MG63 (cell line): ENCODE measurements at regions not wholly inside any gene's neighbourhood (a gene's known extent, or its start where the extent isn't known, plus 50 kb on each side); places are given as distances from the start of the nearest gene placed in this dataset.

Experiments
- DNase-seq: peaks from one replicate; pipeline ENCODE4 v3.0.0-alpha.2; 2020
- H3K27me3 ChIP-seq: fragments of 250-450 bp; sonication (Bioruptor Pico); 2 replicates; pipeline ENCODE4 v1.5.1; 2020; ENCODE audit warnings: mild to moderate bottlenecking, moderate library complexity
- H3K36me3 ChIP-seq: fragments of 250-450 bp; sonication (Bioruptor Pico); 2 replicates; pipeline ENCODE4 v1.5.1; 2020; ENCODE audit warnings: mild to moderate bottlenecking, moderate library complexity
- H3K4me3 ChIP-seq: fragments of 250-450 bp; sonication (Bioruptor Pico); 2 replicates; pipeline ENCODE4 v1.5.1; 2020; ENCODE audit warnings: mild to moderate bottlenecking, moderate library complexity
- H3K9me3 ChIP-seq: fragments of 250-450 bp; sonication (Bioruptor Pico); 2 replicates; pipeline ENCODE4 v1.5.1; 2020; ENCODE audit warnings: mild to moderate bottlenecking, moderate library complexity

DNA sequence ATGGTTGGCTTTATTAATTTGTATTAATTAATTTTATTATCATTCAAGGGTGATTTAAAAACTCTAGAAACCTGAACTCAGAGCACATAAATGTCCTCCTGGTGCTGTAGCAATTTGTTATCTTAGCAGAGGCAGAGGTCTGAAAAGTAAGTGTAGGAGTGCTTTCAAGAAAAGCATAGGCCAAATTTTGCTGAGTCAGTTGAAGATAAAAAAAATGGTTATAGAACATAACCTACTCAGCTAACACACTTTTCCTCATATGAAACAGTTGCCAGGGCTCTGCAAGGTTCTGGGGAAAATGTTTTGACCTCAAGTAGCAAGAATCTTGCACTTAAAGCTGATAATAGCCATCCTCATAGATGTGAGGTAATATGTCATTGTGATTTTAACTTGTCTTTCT lies 53.5 kb upstream of the CHODL start:
- Histone ChIP-seq H3K36me3 (no peaks in the 10 kb centered on the region), H3K27me3 (no peaks in the 10 kb centered on the region), H3K4me3 (no peak overlapping the region), H3K9me3 (no peaks in the 10 kb centered on the region)
- DNase-seq: no peak

DNA sequence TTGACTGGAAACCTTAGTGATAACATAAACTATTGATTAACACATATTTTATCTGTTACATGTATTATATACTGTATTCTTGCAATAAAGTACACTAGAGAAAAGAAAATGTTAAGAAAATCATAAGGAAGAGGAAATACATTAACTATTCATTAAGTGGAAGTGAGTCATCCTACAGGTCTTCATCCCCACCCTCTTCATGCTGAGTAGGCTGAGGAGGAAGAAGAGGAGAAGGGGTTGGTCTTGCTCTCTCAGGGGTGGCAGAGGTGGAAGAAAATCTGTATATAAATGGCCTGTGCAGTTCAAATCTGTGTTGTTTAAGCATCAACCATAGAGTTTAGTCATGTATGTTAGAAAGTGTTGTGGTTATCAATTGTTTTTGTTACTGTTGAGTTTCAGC lies 66.1 kb upstream of the CHODL start:
- H3K36me3 ChIP-seq: no peaks in the 10 kb centered on the region
- no peaks in the 10 kb centered on the region for H3K27me3 ChIP-seq
- H3K4me3 ChIP-seq: no peak overlapping the region
- no peaks in the 10 kb centered on the region for H3K9me3 ChIP-seq
- no peak for DNase-seq

DNA sequence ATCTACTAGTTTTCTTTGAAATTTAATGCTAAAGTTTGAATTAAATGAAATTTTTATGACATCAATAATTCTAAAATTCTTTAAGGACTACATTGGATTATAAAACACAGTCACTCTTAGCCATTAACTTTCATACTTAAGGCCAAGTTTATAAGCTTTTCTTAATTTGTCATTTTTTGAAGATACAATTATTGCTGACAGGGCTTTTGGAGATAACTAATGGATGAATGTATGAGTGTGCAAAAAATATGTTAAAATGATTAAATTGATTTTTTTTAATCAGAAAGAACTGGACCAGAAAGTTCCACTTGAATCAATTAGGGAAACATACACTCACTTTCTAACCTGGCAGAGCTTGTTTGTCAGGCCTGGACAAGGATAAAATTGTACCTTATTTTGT lies 70.3 kb upstream of the CHODL start:
- Histone ChIP-seq H3K36me3 (no peaks in the 10 kb centered on the region), H3K9me3 (no peaks in the 10 kb centered on the region; the same call in 1 of the 2 replicates), H3K4me3 (no peak overlapping the region), H3K27me3 (no peaks in the 10 kb centered on the region)
- DNase-seq: no peak

DNA sequence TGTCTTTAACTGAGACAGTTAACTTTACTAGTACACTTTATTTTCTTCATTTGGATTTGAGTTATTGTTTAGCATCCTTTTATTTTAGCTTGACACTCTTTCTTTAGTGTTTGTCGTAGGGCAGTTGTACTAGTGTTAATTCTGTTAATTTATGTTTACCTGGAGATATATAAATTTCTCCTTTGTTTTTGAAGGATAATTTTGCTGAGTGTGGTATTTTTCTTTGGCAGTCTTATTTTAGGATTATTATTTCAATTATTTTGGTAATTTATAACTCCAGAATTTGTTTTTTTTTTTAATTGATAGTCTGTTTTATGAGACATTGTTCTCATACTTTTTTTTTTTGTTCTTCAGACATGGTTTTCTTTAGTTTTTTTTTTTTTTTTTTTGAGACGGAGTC lies 73.8 kb upstream of the CHODL start:
- Histone ChIP-seq H3K9me3 (no peaks in the 10 kb centered on the region; the same call in 1 of the 2 replicates), H3K27me3 (no peaks in the 10 kb centered on the region), H3K4me3 (no peak overlapping the region), H3K36me3 (no peaks in the 10 kb centered on the region)
- no peak for DNase-seq

DNA sequence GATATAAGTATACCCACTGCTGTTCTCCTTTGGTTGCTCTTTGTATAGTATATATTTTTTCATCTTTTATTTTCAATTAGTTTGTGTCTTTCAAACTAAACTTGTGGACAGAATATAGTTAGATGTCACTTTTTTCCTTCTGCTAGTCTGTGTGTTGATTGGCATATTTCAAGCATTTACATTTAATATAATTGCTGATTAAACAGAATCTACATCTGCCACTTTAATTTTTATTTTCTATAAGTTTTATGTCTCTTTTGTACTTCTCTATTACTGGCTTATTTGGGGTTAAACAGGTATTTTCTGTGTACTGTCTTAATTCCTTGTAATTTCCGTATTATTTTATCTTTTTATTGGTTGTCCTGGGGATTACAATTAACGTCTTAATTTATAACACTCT lies 74.4 kb upstream of the CHODL start:
- Histone ChIP-seq H3K27me3 (no peaks in the 10 kb centered on the region), H3K9me3 (no peaks in the 10 kb centered on the region; the same call in 1 of the 2 replicates), H3K4me3 (no peak overlapping the region), H3K36me3 (no peaks in the 10 kb centered on the region)
- no peak for DNase-seq

DNA sequence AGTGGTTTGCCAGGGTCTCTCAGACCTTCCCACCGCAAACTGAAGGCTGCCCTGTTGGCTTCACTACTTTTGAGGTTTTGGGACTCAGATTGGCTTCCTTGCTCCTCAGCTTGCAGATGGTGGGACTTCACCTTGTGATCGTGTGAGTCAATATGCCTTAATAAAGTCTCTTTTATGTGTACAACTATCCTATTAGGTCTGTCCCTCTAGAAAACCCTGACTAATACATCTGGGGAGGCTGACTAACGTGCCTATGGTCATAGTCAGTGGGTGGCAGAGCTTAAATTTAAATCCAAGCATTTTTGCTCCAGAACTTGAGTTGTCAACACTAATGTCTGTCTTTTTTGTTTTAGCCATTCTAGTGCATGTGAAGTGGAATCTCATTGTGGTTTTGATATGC lies 76.5 kb upstream of the CHODL start:
- DNase-seq: no peak
- Histone ChIP-seq H3K36me3 (no peaks in the 10 kb centered on the region), H3K4me3 (no peak overlapping the region), H3K9me3 (no peaks in the 10 kb centered on the region; the same call in 1 of the 2 replicates), H3K27me3 (no peaks in the 10 kb centered on the region; the same call in 1 of the 2 replicates)

DNA sequence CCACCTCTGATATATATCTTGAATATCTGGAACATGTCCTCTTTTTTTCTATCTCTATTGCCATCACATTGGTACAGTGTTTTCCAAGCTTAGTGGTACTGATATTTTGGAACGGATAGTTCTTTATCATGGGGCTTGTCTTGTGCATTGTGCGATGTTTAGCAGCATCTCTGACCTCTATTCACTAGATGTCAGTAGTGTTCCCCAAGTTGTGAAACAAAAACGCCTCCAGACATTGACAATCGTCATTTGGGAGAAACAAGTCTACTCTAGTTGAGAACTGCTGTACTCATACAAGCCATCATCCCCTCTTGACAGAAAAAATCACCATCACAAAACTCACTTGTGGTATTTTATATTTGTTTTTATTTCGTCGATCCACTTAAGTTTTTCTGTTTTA lies 79.7 kb upstream of the CHODL start:
- Histone ChIP-seq H3K4me3 (no peak overlapping the region), H3K36me3 (no peaks in the 10 kb centered on the region), H3K9me3 (no peaks in the 10 kb centered on the region), H3K27me3 (no peaks in the 10 kb centered on the region; the same call in 1 of the 2 replicates)
- DNase-seq: no peak

DNA sequence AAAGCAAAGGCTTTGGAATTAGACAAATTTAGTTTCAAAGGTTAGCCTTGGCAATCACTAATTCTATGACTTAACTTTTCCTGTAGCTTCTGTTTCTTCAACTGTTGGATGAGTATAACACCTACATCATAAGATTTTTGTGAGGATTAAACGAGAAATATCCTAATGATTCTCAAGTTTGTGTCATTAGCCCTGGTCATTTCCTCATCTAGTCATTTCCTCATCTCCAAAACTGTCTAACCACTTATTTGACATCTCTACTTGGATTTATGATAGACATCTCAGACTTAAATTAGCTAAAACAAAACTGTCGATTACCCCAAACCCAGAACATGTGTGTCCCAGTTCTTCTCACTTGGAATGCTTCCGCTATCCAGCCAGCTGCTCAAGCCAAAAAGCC lies 80.2 kb upstream of the CHODL start:
- Histone ChIP-seq H3K36me3 (no peaks in the 10 kb centered on the region), H3K4me3 (no peak overlapping the region), H3K9me3 (no peaks in the 10 kb centered on the region), H3K27me3 (no peaks in the 10 kb centered on the region; the same call in 1 of the 2 replicates)
- no peak for DNase-seq

DNA sequence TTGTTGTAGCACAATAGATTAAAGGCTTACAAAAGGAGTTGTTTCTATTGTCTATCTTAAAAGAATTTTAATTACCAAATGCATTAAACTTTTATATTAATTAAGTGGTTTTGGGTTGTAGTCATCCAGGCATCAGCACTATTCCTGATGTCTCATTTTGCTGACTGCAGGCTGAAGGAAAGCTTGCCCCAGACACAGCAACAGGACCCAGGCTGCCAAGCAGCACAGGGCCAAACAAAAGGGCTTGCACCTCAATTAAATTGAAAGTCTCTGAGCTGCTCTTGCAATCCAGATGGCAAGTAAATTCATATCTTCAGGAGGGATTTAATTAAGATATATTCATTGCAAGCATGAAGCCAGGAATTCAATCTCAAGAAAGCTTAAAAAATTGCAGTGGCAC lies 80.7 kb upstream of the CHODL start:
- no peak for DNase-seq
- Histone ChIP-seq H3K27me3 (no peaks in the 10 kb centered on the region; the same call in 1 of the 2 replicates), H3K9me3 (no peaks in the 10 kb centered on the region), H3K36me3 (no peaks in the 10 kb centered on the region), H3K4me3 (no peak overlapping the region)

DNA sequence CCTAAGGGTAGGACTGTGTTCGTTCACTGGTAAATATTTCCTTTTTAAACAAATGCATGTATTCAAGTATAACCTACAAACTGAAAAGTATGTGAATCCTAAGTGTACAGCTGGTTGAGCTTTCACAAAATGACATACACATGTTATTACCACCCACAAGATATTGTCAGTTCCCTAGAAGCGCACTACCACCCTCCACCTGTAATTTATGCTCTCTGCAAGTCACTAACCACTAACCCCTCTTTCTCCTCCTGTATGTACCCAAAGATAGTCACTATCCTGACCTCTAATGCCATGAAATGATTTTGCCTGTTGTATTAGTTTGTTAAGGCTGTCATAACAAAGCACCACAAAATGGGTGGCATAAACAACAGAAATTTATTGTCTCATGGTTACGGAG lies 82.8 kb upstream of the CHODL start:
- H3K9me3 ChIP-seq: no peaks in the 10 kb centered on the region
- no peaks in the 10 kb centered on the region; the same call in 1 of the 2 replicates for H3K27me3 ChIP-seq
- H3K4me3 ChIP-seq: no peak overlapping the region
- DNase-seq: no peak
- no peaks in the 10 kb centered on the region for H3K36me3 ChIP-seq

DNA sequence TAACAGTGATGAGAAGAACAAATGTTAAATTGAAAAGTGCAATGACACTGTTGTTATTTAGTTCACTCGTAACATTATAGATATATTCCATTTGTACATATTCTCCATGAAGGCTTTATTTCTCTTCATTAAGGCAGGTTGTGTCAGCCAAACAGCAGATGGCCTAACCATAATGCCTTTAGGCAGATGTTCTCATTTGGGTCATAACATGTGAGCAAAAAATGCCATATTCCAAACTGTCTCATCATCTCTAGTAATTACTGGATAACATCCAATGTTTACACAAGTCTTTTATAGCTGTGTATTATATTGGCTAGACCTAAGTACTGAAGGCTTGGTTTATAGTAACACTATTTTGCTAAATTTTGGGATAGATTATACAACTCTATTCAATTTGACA lies 87.2 kb upstream of the CHODL start:
- H3K4me3 ChIP-seq: no peak overlapping the region
- no peaks in the 10 kb centered on the region for H3K9me3 ChIP-seq
- no peaks in the 10 kb centered on the region for H3K36me3 ChIP-seq
- no peak for DNase-seq
- H3K27me3 ChIP-seq: no peaks in the 10 kb centered on the region

DNA sequence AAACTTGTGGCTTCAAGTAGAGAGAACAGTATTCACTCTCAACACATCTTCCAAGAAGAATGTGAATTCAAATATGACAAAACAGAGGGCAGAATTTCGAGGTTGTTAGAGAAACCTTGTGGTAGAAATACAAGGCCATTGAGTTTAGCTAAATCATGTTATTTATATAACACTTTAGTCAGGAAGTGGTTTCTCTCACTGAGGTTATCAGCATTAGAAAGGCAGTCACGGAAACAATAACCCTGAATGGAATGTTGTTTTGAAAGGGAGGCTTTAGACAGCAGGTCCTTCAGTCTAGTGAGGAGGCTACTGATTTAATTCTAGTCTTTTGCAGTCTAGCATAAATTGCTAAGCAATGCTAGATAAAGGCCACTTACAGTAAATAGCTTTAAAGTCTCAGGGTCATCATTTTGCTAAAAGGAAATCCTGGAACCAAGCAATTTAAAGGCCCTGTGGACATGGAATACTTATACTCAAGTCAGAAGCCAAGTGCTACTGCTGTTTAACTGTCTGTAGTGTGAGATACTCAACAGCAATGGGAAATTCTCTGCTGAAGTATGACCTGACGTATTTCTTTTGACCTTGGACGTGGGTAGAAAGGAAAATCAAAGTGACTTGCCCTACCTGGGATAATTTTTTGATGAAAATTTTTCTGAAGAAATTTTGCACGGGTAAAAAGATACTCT lies 89.0 kb upstream of the CHODL start:
- H3K36me3 ChIP-seq: no peaks in the 10 kb centered on the region

DNA sequence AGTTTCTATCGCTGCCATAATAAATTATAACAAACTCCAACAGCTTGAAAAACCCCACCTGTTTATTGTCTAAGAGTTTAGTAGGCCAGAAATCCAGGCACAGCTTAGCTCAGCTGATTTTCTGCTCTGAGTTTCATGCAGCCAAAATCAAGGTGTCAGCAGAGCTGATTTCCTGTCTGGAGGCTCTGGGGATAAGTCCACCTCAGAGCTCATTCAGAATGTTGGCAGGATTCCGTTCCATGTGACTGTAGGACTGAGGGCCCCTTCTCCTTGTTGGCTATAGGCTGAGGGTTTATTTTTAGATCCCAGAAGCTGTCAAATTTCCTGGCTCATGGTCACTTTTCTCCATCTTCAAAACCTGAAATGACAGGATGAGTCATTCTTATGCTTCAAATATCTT lies 91.6 kb upstream of the CHODL start:
- Histone ChIP-seq H3K27me3 (no peaks in the 10 kb centered on the region), H3K4me3 (no peak overlapping the region), H3K9me3 (no peaks in the 10 kb centered on the region), H3K36me3 (no peaks in the 10 kb centered on the region)
- peak; percentile 8 for DNase-seq

More for the DNA sequence above, 89.0 kb upstream of the CHODL start:
- no peak for DNase-seq
- Histone ChIP-seq H3K4me3 (no peak overlapping the region), H3K9me3 (no peaks in the 10 kb centered on the region), H3K27me3 (no peaks in the 10 kb centered on the region)

DNA sequence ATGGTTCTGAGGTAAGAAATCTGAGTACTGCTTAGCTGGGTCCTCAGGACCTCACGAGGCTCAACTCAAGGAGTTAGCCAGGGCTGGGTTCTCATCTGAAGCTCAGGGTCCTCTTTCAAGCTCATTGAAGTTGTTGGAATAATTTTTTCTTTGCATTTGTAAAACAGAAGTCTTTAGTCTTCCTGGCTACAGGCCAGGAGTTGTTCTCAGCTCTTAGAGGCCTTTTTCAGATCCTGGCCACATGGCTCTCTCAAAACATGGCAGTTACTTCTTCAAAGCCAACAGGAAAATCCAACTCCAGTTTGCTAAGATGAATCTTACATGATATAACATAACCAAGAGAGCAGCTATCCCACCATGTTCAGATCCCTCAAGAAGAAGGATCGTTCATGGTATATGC lies 92.3 kb upstream of the CHODL start:
- DNase-seq: no peak
- Histone ChIP-seq H3K27me3 (no peaks in the 10 kb centered on the region), H3K36me3 (no peaks in the 10 kb centered on the region), H3K9me3 (no peaks in the 10 kb centered on the region), H3K4me3 (no peak overlapping the region)

DNA sequence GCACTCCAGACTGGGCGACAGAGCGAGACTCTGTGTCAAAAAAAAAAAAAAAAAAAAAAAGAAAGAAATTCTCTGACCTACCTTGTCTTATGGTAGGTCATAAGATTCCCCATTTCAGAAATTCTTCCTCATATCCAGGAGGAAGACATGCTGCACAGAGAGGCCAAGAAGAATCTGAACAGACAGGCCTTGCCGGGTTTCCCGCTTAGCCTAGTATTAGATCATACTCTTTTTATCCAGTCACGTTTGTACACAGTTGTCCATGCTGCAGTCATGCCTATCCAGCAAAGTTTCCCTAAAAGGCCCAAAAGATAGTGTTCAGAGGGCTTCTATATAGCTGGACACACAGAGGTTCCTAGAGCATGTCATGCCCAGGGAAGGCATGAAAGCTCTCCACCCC lies 93.6 kb upstream of the CHODL start:
- DNase-seq: no peak
- Histone ChIP-seq H3K4me3 (no peak overlapping the region), H3K27me3 (no peaks in the 10 kb centered on the region), H3K9me3 (no peaks in the 10 kb centered on the region), H3K36me3 (no peaks in the 10 kb centered on the region)

DNA sequence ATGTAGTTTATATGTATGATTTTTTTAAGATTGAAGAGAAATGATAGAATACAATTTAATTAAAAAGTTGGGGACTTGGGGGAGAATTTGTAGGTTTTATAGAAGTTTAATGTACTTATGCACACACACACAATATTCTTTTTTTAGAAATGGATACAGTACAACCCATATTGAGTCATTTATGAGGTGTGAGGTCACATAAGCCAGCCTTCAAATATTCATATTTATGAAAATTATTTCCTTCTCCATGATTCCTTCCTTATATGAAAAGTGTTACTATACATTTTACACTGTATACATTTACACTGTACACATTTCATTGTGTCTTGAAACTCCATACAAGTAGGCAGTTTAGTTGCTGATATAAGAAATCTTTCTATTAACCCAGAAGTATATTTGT lies 96.2 kb upstream of the CHODL start:
- no peak overlapping the region for H3K4me3 ChIP-seq
- no peaks in the 10 kb centered on the region for H3K36me3 ChIP-seq
- no peaks in the 10 kb centered on the region for H3K9me3 ChIP-seq
- DNase-seq: no peak
- no peaks in the 10 kb centered on the region for H3K27me3 ChIP-seq

DNA sequence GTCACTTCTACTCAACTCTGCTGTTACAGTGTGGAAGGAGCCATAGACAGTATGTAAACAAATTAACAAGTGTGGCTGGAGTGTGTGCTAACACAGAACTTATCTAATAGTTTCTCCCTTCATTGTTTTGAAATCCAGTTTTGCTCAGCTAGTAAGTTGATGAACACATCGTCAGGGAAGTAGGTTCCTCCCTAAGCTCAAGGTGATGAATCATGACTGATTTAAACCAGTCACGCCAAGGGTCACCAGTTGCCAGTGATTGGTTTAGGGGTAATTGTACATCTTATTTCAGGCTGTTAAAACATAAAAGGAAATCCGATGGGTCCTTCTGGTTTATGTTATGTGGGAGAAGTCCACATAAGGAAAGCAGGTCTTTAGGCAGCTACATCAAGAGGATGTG lies 97.0 kb upstream of the CHODL start:
- H3K27me3 ChIP-seq: no peaks in the 10 kb centered on the region

DNA sequence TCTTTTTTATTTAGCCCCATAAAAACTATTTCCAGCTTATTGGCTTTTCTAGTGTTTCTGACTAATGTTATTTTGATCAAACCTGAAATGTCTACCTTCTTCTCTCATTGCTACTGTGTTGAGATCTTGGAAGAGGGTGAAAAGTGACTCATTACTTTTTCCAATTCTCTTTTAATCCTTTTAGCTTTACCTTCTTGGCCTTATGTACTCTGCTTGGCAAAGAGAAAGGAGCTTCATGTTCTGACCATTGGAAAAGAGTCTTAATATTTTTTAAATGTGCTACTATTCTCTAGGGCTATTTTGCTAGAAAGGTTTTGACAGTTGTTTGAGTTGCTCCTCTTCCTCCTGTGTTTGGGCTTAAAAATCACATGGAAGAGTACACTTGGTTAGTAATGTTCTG lies 97.8 kb upstream of the CHODL start:
- Histone ChIP-seq H3K27me3 (no peaks in the 10 kb centered on the region), H3K9me3 (no peaks in the 10 kb centered on the region), H3K4me3 (no peak overlapping the region), H3K36me3 (no peaks in the 10 kb centered on the region)
- no peak for DNase-seq

More for the DNA sequence above, 97.0 kb upstream of the CHODL start:
- no peak for DNase-seq
- H3K4me3 ChIP-seq: no peak overlapping the region
- no peaks in the 10 kb centered on the region for H3K9me3 ChIP-seq
- no peaks in the 10 kb centered on the region for H3K36me3 ChIP-seq

DNA sequence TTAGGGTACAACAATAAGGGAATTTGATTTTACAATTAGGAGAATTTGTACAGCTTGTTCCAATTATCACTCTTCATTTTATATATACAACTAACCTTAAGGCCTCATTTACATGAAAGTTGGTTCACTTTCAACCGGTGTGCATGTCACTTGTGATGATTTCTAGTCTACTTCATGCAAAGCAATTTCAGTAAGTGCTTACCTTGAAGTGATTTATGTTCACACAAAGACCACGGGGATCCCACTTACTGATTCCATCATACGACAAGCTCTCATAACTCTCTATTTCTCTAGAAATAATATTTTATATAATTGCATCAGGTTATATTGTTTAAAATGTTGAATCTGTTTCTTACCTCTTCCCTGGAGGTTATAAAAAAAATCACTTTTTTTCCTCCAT lies 100.3 kb upstream of the CHODL start:
- Histone ChIP-seq H3K27me3 (no peaks in the 10 kb centered on the region), H3K36me3 (no peaks in the 10 kb centered on the region), H3K4me3 (no peak overlapping the region), H3K9me3 (no peaks in the 10 kb centered on the region)
- no peak for DNase-seq
